HG03175 (cell line): ENCODE measurements at regions not wholly inside any gene's neighbourhood (a gene's known extent, or its start where the extent isn't known, plus 50 kb on each side); places are given as distances from the start of the nearest gene placed in this dataset.
"Not testable (repeated sequence)": the region's sequence is repeated elsewhere in the genome, so short reads cannot be mapped to it uniquely, and the experiment has no call there.

Experiments used
- ATAC-seq: cut with Tn5 transposase; IDR thresholded peaks from one replicate; pipeline ENCODE4 v1.9.1; 2021; ENCODE audit warnings: mild to moderate bottlenecking, moderate library complexity; ENCODE audit not compliant: unreplicated experiment

GRCh38 chr16:29137894-29138662, 153.2 kb downstream of the LAT start:
- ATAC-seq, result not testable (repeated sequence)

DNA sequence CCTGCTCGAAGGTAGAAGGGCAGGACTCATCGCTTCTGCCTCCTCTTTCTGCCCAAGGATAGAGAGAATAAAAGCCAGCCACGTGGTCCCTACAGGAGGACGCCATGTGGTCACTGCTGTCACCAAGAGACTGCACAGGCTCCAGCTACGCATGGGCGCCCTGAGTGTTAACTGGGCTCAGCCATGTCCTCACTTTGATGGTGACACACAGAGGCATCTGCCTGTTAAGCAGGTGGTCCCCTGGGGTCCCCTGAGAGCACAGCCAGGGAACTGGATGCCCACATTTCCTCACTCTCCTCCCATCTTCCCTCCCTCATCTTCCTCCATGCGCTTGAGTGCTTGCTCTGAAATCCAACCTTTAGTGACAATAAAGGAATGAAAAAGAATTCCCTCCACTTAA, 152.6 kb downstream of the LAT start:
- not testable (repeated sequence) for ATAC-seq

- not testable (repeated sequence) for ATAC-seq
Measured at GRCh38 chr16:29136916-29137315, 152.1 kb downstream of the LAT start.

GRCh38 chr16:29136046-29136696, 151.3 kb downstream of the LAT start:
- ATAC-seq, result not testable (repeated sequence)

- ATAC-seq, result not testable (repeated sequence)
Measured at GRCh38 chr16:29135098-29135497, 150.2 kb downstream of the LAT start.

- ATAC-seq, result not testable (repeated sequence)
Measured at GRCh38 chr16:29133681-29134430, 149.0 kb downstream of the LAT start.

GRCh38 chr16:29132869-29133268, 148.0 kb downstream of the LAT start:
- not testable (repeated sequence) for ATAC-seq

DNA sequence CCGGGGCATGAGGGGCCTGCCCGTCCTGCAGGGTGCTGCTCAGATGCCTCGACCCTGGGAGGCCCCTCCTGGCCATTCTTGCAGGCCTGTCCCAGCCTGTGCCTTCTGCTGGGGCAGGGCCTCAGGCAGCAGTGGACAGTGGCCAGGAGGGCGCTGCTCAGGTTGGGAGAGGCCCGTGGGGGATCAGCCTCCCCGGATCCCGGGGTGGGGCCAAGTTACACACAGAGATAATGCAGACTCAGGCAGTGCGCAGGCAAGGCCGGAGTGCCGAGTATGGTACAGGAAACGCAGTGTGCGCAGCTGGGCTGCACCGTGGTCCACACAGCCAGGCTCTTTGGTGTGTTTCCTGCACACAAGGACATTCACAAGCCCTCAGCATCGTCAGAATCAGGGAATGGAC, 147.6 kb downstream of the LAT start:
- not testable (repeated sequence) for ATAC-seq

GRCh38 chr16:29130901-29131851, 146.3 kb downstream of the LAT start:
- ATAC-seq, result not testable (repeated sequence)

DNA sequence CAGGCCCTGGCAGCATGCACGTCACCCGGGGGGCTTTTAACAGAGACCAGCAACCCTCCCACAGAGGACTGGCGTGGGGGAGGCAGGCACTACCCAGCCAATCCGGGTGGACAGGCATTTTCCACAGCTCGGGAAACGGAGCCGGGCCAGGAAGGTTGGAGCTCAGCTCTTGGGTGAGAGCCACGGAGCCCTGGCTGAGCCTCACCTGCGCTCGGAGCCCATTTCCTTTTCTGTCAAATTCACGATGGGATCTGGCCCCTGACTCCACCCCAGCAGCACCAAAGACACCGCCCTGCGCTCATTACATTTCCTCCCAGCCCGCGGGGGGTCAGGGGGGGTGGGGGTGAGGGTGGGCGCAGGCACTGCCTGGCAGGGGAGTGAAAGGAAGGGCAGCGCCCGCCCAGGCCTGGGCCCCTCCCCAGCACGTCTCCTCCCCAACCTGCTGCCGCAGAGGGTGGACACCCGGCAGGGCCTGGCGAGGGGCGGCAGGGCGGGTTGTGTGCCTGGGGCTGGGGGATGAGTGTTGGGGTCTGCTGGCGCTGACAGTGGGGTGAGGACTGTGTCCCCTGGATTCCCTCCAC, 145.4 kb downstream of the LAT start:
- ATAC-seq, result not testable (repeated sequence)

- not testable (repeated sequence) for ATAC-seq
Measured at GRCh38 chr16:29129458-29130038, 144.7 kb downstream of the LAT start.

- not testable (repeated sequence) for ATAC-seq
Measured at GRCh38 chr16:29128732-29129457, 144.0 kb downstream of the LAT start.

DNA sequence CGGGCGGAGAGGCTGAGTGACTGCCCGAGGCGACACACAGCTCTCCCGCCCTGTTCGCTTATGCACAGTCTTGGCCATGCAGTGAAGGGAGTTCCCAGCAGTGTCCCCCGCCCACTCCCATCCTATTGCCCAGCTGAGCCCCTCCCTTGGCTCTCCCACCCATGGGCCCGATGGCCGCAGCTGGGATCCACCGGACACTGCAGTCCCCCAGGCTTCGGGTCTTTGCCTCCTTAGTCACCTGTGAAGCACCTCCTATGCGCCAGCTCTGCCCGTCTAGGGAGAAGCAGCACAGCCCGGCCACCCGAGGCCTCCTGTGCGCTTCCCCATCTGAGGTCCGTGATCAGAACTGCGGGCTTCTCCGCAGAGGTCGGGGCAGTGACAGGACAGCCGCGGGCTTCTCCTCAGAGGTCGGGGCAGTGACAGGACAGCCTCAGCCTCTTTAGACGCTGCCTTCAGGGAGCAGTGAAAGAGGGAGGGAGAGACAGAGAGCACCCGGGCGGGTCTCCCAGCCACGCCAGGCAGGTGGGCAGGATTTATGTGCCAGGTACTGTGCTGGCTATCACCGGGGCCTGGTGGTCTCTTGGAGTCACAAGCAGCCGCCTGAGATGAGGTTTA, 143.1 kb downstream of the LAT start:
- ATAC-seq, result not testable (repeated sequence)

GRCh38 chr16:29126616-29127015, 141.8 kb downstream of the LAT start:
- no peak for ATAC-seq

- no peak for ATAC-seq
Measured at GRCh38 chr16:29126057-29126494, 141.2 kb downstream of the LAT start.

DNA sequence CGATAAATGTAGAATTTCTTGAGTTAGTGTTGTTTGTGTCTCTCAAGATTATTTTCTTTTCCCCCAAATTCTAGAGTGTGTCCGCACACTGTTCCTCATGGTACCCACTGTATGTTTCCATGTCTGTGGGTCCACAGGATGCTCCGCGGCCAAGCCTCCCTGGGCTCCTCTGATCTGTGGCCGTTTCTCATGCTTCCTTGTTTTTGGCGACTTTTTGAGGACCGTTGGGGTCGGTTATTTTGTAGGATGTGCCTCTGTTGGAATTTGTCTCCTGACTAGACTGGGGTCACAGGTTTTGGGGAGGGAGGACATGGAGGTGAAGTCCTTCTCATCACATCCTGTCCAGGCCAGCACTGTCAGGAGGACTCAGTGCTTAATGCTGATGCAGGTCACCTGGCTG, 140.0 kb downstream of the LAT start:
- no peak for ATAC-seq

- ATAC-seq, result not testable (repeated sequence)
Measured at GRCh38 chr16:29124162-29124561, 139.3 kb downstream of the LAT start.

DNA sequence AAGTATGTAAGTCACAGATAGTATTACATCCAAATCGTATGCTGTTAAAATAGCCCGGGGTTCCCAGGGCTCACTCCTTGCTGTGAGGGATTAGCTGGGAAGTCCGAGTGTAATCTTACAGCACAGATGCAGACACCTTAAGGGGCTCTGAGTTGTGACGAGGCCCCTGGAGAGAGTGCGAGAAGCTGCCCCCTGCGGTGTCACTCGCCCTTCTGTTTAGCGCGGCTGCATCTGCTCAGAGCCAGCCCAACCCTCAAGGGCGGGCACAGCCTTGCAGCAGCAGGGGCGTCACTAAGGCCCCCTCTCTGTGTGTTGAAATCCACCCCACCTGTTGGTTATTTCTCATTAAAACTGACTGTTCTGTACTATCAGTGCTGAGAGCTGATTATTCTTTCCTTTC, 135.8 kb downstream of the LAT start:
- ATAC-seq, result not testable (repeated sequence)
